HEK293 (cell line): ENCODE measurements at regions not wholly inside any gene's neighbourhood (a gene's known extent, or its start where the extent isn't known, plus 50 kb on each side); places are given as distances from the start of the nearest gene placed in this dataset.

Source experiments
- CTCF ChIA-PET: fragments of 350-600 bp; formaldehyde crosslinking; extraction: SDS; loops from one replicate; lab custom pipeline; 2021; ENCODE audit warnings: antibody characterized with exemption; lab: Yijun Ruan, JAX
- POLR2A ChIA-PET: fragments of 300-600 bp; formaldehyde crosslinking; extraction: SDS; loops from one replicate; lab custom pipeline; 2020; ENCODE audit warnings: antibody characterized with exemption, inconsistent platforms; lab: Yijun Ruan, JAX
- H3K27ac ChIP-seq: fragments of 200-500 bp; sonication (Bioruptor generic); 2 replicates; pipeline ENCODE4 v1.5.1; 2014; ENCODE audit warnings: low read depth, low read length, control low read depth, inconsistent platforms; ENCODE audit errors: extremely low read depth
- H3K36me3 ChIP-seq, 2 experiments: fragments of 200-500 bp in 1 of 2; sonication (Bioruptor generic) in 1 of 2; 1 replicate in 1 of 2; 2 replicates in 1 of 2; pipeline ENCODE4 v1.5.1; 2014 to 2017; ENCODE audit warnings: inconsistent platforms in 2 of 2, low read length in 2 of 2; ENCODE audit not compliant: control insufficient read depth in 2 of 2, insufficient read depth in 1 of 2
- H3K4me1 ChIP-seq: fragments of 200-500 bp; sonication (Bioruptor generic); 2 replicates; pipeline ENCODE4 v1.5.1; 2014; ENCODE audit warnings: mild to moderate bottlenecking, low read length, inconsistent platforms; ENCODE audit not compliant: control insufficient read depth, insufficient read depth
- H3K4me3 ChIP-seq: 2 replicates; pipeline ENCODE4 v1.5.1; 2011; ENCODE audit warnings: low read depth, mild to moderate bottlenecking, control low read depth, low read length, moderate library complexity
- H3K9me3 ChIP-seq: fragments of 200-500 bp; sonication (Bioruptor generic); 2 replicates; pipeline ENCODE4 v1.5.1; 2014; ENCODE audit warnings: low read depth, low read length, inconsistent platforms; ENCODE audit not compliant: control insufficient read depth, insufficient read depth
- FEZF1 ChIP-seq: fragments of 450-650 bp; formaldehyde crosslinking; IDR thresholded peaks from 2 replicates; pipeline ENCODE4 v1.5.1; 2016; ENCODE audit warnings: missing biosample characterization, missing genetic modification characterization
- GLIS1 ChIP-seq: fragments of 450-650 bp; formaldehyde crosslinking; IDR thresholded peaks from 2 replicates; pipeline ENCODE4 v1.5.1; 2016; ENCODE audit warnings: missing biosample characterization, missing genetic modification characterization
- OSR2 ChIP-seq: fragments of 450-650 bp; formaldehyde crosslinking; IDR thresholded peaks from 2 replicates; pipeline ENCODE4 v1.5.1; 2016; ENCODE audit warnings: missing biosample characterization, missing genetic modification characterization
- SETDB1 ChIP-seq: IDR thresholded peaks from one replicate; pipeline ENCODE4 v1.6.1; 2017; ENCODE audit warnings: mild to moderate bottlenecking, low read length, moderate library complexity, mixed read lengths; ENCODE audit not compliant: insufficient read length
- TCF7L2 ChIP-seq: IDR thresholded peaks from 2 replicates; pipeline ENCODE4 v1.6.1; 2011; ENCODE audit warnings: low read depth, mild to moderate bottlenecking, inconsistent platforms, low read length, moderate library complexity, borderline replicate concordance
- TRIM28 ChIP-seq: IDR thresholded peaks from 2 replicates; pipeline ENCODE4 v1.6.1; 2011; ENCODE audit warnings: low read length, control low read depth, borderline replicate concordance
- ZIC2 ChIP-seq: fragments of 450-650 bp; formaldehyde crosslinking; IDR thresholded peaks from 2 replicates; pipeline ENCODE4 v1.5.1; 2016; ENCODE audit warnings: missing biosample characterization, missing genetic modification characterization
- ZNF23 ChIP-seq: fragments of 450-650 bp; formaldehyde crosslinking; IDR thresholded peaks from 2 replicates; pipeline ENCODE4 v1.5.1; 2016; ENCODE audit warnings: missing biosample characterization, missing genetic modification characterization, borderline replicate concordance
- ZNF366 ChIP-seq: fragments of 450-650 bp; formaldehyde crosslinking; conservative IDR thresholded peaks from 2 replicates; pipeline ENCODE4 v1.5.1; 2016; ENCODE audit warnings: missing biosample characterization, missing genetic modification characterization
- ZNF501 ChIP-seq: fragments of 450-650 bp; formaldehyde crosslinking; IDR thresholded peaks from 2 replicates; pipeline ENCODE4 v1.5.1; 2016; ENCODE audit warnings: missing biosample characterization, missing genetic modification characterization
- ZNF555 ChIP-seq: fragments of 450-650 bp; formaldehyde crosslinking; conservative IDR thresholded peaks from 2 replicates; pipeline ENCODE4 v1.5.1; 2017; ENCODE audit warnings: missing biosample characterization, mild to moderate bottlenecking, missing genetic modification characterization, inconsistent platforms
- ZNF610 ChIP-seq: fragments of 450-650 bp; formaldehyde crosslinking; IDR thresholded peaks from 2 replicates; pipeline ENCODE4 v1.5.1; 2016; ENCODE audit warnings: missing biosample characterization, missing genetic modification characterization, borderline replicate concordance
- ZXDB ChIP-seq: fragments of 450-650 bp; formaldehyde crosslinking; IDR thresholded peaks from 2 replicates; pipeline ENCODE4 v1.5.1; 2016; ENCODE audit warnings: missing biosample characterization, missing genetic modification characterization
- TF ChIP-seq, protein P1 (sequence below): fragments of 450-650 bp; formaldehyde crosslinking; IDR thresholded peaks from 2 replicates; pipeline ENCODE4 v1.5.1; 2016; ENCODE audit warnings: missing biosample characterization, missing genetic modification characterization
- TF ChIP-seq, protein P2 (sequence below): fragments of 450-650 bp; formaldehyde crosslinking; IDR thresholded peaks from 2 replicates; pipeline ENCODE4 v1.5.1; 2017; ENCODE audit warnings: missing biosample characterization, missing genetic modification characterization
- TF ChIP-seq, protein P3 (sequence below): fragments of 450-650 bp; formaldehyde crosslinking; IDR thresholded peaks from 2 replicates; pipeline ENCODE4 v1.5.0; 2017; ENCODE audit warnings: missing biosample characterization, missing genetic modification characterization, borderline replicate concordance
- TF ChIP-seq, protein P4 (sequence below): fragments of 450-650 bp; formaldehyde crosslinking; IDR thresholded peaks from 2 replicates; pipeline ENCODE4 v1.5.1; 2016; ENCODE audit warnings: missing biosample characterization, missing genetic modification characterization

DNA sequence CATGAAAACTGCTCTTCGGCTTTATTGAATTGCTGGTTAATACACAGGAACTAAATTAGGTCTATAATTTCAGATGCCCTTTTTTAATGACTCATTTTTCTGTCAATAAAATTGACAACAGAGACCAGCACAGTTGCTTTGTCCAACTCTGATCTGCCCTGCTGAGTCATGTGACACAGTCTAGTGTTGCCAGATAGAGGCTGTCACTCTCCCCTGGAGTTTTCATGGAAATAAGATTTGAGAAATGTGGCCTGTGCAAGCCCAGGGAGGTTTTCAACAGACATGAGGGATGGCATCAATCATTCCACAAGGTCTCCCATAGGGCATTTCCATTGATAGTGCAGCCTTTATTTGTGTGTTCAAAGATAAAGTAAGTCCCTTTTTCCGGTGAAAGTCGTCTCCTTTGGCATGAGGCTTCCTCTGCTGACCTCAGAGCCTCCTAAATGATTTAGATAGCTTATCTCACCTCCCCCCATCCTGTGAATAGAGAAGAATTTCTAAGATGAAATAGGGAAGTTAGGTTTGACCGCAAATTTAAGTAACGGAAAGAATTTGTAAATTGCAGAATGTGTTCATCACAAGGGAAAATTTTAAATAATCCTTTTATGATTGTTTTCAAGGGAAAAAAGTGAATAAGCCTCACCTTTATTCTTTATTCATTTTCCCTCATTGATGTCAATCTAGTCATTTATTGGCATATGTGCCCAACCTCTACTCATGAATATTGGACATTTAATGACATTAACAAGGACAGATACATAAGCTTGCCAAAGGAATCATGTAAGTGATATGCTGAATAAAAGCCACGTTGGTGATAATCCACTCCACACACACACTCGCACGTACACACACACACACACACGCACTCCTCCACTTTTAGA is 277.7 kb downstream of the ADGB start:
- CTCF ChIA-PET = interaction anchor here (0.6 to 1.2 kb wide), 2 partner anchors 13 to 874 kb away, joined by 3 to 5 read pairs; no protein-coding TSS in a partner anchor
- no peaks in the 10 kb centered on the region for H3K9me3 ChIP-seq
- no peaks in the 10 kb centered on the region for H3K36me3 ChIP-seq
- H3K4me1 ChIP-seq = peaks cover 5% of the 10 kb centered on the region; the same call in 1 of the 2 replicates
- TF ChIP-seq GLIS1 (peak; percentile 78), OSR2 (tag by site-specific recombination) (no peak), ZXDB (tag by site-specific recombination) (peak; percentile 87), ZIC2 (tag by site-specific recombination) (peak; percentile 27; the same call in 1 of the 2 replicates), ZNF23 (tag by site-specific recombination) (no peak), TRIM28 (peak; percentile 76; the same call in 1 of the 2 replicates), TCF7L2 (peak; percentile 79), ZNF366 (tag by site-specific recombination) (0 out of 2 replicates have a peak, but pooled peaks have one; percentile 13), SETDB1 (peak; percentile 35), ZNF555 (tag by site-specific recombination) (no peak), FEZF1 (tag by site-specific recombination) (peak; percentile 69)
- TF ChIP-seq, protein P1, sequence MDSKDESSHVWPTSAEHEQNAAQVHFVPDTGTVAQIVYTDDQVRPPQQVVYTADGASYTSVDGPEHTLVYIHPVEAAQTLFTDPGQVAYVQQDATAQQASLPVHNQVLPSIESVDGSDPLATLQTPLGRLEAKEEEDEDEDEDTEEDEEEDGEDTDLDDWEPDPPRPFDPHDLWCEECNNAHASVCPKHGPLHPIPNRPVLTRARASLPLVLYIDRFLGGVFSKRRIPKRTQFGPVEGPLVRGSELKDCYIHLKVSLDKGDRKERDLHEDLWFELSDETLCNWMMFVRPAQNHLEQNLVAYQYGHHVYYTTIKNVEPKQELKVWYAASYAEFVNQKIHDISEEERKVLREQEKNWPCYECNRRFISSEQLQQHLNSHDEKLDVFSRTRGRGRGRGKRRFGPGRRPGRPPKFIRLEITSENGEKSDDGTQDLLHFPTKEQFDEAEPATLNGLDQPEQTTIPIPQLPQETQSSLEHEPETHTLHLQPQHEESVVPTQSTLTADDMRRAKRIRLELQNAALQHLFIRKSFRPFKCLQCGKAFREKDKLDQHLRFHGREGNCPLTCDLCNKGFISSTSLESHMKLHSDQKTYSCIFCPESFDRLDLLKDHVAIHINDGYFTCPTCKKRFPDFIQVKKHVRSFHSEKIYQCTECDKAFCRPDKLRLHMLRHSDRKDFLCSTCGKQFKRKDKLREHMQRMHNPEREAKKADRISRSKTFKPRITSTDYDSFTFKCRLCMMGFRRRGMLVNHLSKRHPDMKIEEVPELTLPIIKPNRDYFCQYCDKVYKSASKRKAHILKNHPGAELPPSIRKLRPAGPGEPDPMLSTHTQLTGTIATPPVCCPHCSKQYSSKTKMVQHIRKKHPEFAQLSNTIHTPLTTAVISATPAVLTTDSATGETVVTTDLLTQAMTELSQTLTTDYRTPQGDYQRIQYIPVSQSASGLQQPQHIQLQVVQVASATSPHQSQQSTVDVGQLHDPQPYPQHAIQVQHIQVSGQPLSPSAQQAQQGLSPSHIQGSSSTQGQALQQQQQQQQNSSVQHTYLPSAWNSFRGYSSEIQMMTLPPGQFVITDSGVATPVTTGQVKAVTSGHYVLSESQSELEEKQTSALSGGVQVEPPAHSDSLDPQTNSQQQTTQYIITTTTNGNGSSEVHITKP (tag by site-specific recombination) = peak; percentile 47; the same call in 1 of the 2 replicates
- TF ChIP-seq, all 188 proteins: peak for 9
- Histone ChIP-seq H3K27ac (no peak overlapping the region), H3K4me3 (no peak overlapping the region)
- POLR2A ChIA-PET = no interaction called here

DNA sequence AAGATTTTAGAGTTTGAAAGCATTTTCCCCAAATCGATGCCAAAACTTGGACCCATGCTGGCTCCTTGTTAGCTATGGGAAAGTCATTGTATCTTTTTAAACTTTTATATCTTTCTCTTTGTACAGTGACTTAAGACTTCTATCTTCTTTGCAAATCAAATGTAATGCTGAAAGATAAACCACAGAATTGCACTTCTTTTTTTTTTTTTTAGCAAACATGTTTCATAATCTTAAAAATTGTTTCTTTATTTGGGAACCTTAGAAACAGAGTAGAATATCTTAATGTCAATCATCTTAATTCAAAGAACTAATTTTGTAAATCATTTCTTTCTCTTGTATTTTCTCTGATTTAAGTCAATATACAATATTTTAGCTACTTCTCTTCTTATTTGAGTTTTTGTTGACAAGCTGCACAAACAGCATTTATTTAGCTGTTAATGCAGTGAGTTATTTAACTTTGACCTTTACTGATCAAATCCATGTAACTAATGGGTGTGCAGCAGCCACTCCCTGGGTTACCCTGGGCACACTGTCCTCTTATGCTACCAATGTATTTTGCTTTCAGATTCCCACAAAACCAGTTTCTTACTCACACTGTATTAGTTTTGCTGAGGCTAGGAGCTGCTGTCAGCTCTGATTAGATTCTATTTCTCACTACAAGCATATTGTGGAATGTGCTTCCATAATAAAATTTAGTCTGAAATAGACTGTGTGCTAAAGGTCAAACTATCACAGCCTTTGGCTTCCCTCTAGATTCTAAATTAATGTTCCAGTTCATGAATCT is 279.6 kb downstream of the ADGB start:
- POLR2A ChIA-PET = no interaction called here
- TF ChIP-seq ZNF610 (tag by site-specific recombination) (no peak), ZNF501 (tag by site-specific recombination) (no peak)
- TF ChIP-seq, protein P2, sequence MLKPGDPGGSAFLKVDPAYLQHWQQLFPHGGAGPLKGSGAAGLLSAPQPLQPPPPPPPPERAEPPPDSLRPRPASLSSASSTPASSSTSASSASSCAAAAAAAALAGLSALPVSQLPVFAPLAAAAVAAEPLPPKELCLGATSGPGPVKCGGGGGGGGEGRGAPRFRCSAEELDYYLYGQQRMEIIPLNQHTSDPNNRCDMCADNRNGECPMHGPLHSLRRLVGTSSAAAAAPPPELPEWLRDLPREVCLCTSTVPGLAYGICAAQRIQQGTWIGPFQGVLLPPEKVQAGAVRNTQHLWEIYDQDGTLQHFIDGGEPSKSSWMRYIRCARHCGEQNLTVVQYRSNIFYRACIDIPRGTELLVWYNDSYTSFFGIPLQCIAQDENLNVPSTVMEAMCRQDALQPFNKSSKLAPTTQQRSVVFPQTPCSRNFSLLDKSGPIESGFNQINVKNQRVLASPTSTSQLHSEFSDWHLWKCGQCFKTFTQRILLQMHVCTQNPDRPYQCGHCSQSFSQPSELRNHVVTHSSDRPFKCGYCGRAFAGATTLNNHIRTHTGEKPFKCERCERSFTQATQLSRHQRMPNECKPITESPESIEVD (tag by site-specific recombination) = no peak
- TF ChIP-seq, protein P3, sequence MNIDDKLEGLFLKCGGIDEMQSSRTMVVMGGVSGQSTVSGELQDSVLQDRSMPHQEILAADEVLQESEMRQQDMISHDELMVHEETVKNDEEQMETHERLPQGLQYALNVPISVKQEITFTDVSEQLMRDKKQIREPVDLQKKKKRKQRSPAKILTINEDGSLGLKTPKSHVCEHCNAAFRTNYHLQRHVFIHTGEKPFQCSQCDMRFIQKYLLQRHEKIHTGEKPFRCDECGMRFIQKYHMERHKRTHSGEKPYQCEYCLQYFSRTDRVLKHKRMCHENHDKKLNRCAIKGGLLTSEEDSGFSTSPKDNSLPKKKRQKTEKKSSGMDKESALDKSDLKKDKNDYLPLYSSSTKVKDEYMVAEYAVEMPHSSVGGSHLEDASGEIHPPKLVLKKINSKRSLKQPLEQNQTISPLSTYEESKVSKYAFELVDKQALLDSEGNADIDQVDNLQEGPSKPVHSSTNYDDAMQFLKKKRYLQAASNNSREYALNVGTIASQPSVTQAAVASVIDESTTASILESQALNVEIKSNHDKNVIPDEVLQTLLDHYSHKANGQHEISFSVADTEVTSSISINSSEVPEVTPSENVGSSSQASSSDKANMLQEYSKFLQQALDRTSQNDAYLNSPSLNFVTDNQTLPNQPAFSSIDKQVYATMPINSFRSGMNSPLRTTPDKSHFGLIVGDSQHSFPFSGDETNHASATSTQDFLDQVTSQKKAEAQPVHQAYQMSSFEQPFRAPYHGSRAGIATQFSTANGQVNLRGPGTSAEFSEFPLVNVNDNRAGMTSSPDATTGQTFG = no peak
- TF ChIP-seq, protein P4, sequence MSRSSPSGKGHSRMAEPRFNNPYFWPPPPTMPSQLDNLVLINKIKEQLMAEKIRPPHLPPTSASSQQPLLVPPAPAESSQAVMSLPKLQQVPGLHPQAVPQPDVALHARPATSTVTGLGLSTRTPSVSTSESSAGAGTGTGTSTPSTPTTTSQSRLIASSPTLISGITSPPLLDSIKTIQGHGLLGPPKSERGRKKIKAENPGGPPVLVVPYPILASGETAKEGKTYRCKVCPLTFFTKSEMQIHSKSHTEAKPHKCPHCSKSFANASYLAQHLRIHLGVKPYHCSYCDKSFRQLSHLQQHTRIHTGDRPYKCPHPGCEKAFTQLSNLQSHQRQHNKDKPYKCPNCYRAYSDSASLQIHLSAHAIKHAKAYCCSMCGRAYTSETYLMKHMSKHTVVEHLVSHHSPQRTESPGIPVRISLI = no peak
- TF ChIP-seq, all 188 proteins: peak for 0
- Histone ChIP-seq H3K4me3 (no peak overlapping the region), H3K27ac (no peak overlapping the region), H3K36me3 (no peaks in the 10 kb centered on the region), H3K4me1 (no peaks in the 10 kb centered on the region), H3K9me3 (no peaks in the 10 kb centered on the region)
- CTCF ChIA-PET = interaction anchor here (0.7 to 1.6 kb wide), 3 partner anchors 18 to 236 kb away, joined by 3 read pairs; no protein-coding TSS in a partner anchor
